Fibroblast of skin of right quadriceps (primary cell): ENCODE measurements at regions not wholly inside any gene's neighbourhood (a gene's known extent, or its start where the extent isn't known, plus 50 kb on each side); places are given as distances from the start of the nearest gene placed in this dataset.
A peak's percentile ranks its signal among the peaks of the same experiment; 100 is the strongest.
"Not testable (repeated sequence)": the region's sequence is repeated elsewhere in the genome, so short reads cannot be mapped to it uniquely, and the experiment has no call there.

Source experiments
- DNase-seq: peaks from one replicate; pipeline ENCODE4 v3.0.0-alpha.2; 2013

GRCh38 chr3:174462916-174463315 lies 396.2 kb upstream of the NAALADL2 start:
- no peak for DNase-seq

GRCh38 chr3:174465177-174465576 lies 394.0 kb upstream of the NAALADL2 start:
- no peak for DNase-seq

DNA sequence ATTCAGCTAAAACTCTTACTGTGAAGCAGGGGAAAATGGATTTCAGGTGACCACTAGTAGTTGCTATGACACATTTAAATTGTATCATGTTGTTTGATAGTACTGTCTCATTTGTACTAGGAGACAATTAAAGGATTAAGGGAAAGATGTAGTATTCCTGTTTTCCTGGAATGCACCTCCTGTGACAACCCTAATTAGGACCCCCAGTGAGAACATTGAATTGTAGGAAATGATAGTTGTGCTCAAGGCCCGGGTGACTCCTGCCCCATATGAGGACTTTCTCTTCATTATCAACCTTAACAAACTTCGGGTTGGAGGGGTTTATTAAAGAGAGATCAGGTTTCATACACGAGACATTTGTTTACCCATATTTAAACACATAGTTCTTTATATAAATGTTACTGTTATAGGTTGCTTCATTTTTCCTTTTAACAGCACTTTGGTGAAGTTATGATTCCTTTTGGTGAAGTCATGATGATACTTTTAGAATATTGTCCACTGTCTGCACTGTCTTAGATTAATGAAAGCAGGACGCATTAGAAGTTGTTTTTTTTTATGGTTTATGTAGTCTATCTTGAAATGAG lies 392.6 kb upstream of the NAALADL2 start:
- DNase-seq: no peak

- no peak for DNase-seq
Observed at GRCh38 chr3:174477491-174477890, 381.6 kb upstream of the NAALADL2 start.

- DNase-seq: no peak
Observed at GRCh38 chr3:174480767-174481166, 378.4 kb upstream of the NAALADL2 start.

- no peak for DNase-seq
Observed at GRCh38 chr3:174482541-174482940, 376.6 kb upstream of the NAALADL2 start.

GRCh38 chr3:174483254-174483653 lies 375.9 kb upstream of the NAALADL2 start:
- DNase-seq: no peak

DNA sequence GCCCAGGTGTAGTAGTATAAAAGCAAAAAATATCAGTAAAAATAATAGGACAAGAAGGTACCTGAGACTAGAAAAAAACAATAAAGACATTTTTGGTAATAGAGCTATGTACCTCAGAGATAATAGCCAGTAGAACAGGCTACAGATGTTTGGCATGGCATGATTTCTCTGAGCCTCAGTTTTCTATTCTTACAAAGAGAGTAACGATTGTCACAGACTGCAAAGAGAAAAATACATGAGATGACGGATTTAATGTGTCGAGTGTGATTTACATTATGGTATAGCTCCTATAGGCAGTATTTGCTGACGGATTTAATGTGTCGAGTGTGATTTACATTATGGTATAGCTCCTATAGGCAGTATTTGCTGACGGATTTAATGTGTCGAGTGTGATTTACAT lies 375.3 kb upstream of the NAALADL2 start:
- DNase-seq: not testable (repeated sequence)

GRCh38 chr3:174488527-174488926 lies 370.6 kb upstream of the NAALADL2 start:
- peak; percentile 48 for DNase-seq

DNA sequence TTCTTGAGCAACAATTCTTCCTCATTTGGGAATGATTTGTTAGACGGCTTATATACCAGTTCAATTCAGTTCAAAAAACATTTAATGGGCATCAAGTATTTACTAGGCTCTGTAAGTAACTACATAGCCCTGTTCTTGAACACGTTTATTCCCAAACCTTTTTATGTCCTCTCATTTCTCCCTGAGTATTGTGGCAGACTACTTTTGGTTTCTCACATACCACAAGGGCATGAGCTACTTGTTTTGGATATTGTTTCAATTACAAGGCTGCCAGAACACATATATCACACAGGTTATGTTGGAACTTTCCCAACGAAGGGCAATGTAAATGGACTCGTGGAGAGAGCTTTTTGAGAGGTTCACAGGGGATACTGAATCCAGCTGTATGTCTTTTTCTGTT lies 363.8 kb upstream of the NAALADL2 start:
- peak; percentile 79 for DNase-seq

DNA sequence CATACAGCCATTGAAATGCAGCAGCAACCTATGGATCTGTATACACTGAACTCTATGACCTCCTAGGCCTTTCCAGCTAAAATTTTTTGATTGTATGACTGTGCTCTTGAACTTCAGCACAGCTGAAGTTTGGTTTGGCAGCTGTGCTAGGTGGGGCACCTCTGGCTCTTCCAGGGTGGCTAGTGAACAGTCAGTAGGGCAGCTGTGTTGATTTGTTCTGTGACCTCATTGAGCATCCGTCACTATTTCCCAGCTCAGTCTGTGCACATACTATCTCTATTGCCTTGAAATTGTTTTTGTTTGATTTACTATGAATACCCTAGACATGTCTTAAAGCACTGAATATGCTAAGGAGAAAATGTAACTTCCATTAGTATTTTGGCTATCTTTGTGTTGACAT lies 363.2 kb upstream of the NAALADL2 start:
- DNase-seq: peak; percentile 2

GRCh38 chr3:174498638-174499037 lies 360.5 kb upstream of the NAALADL2 start:
- DNase-seq: peak; percentile 72

- no peak for DNase-seq
Observed at GRCh38 chr3:174505266-174505665, 353.9 kb upstream of the NAALADL2 start.

GRCh38 chr3:174524203-174524602 lies 334.9 kb upstream of the NAALADL2 start:
- no peak for DNase-seq

- no peak for DNase-seq
Observed at GRCh38 chr3:174529298-174529697, 329.8 kb upstream of the NAALADL2 start.

- DNase-seq: no peak
Observed at GRCh38 chr3:174531262-174531982, 327.7 kb upstream of the NAALADL2 start.

DNA sequence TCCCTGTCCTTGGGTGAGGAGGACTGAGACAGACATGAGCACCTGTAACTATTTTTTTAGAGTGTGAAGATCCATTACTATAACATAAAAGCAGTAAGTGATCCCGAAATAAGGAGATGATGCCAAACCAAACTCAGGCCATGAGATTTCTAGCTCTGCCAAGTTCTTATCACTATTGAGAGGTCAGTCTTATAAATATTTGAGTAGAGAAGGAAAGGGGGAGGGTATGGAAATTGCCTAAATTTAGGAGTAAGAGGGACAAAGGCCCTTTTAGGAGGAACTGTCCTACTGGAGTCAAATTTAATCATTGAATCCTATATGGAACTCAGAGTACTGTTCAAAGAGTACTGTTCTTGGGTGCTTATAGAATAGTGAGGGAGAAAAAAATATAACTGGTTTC lies 326.9 kb upstream of the NAALADL2 start:
- no peak for DNase-seq

- DNase-seq: no peak
Observed at GRCh38 chr3:174532776-174533175, 326.4 kb upstream of the NAALADL2 start.

DNA sequence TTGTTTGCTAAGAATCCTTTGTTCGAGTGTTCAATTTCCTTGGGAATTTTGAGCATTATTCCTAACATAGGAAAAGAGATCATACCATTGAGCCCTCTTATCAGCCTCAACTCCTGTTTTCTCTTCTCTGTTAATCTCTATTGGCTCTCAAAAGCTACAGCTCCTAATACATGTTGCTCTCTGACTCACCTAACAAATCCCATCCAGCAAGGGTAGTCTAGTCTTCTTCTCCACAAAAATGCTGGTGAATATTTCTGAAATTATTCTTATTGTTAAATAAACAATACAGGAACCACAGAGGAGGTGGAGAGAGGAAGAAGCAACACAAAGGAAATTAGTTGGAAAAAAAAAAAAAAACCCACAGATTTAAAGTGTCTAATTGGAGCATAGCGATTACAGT lies 325.8 kb upstream of the NAALADL2 start:
- peak; percentile 77 for DNase-seq

- no peak for DNase-seq
Observed at GRCh38 chr3:174536319-174536718, 322.8 kb upstream of the NAALADL2 start.

GRCh38 chr3:174538151-174538550 lies 321.0 kb upstream of the NAALADL2 start:
- no peak for DNase-seq

DNA sequence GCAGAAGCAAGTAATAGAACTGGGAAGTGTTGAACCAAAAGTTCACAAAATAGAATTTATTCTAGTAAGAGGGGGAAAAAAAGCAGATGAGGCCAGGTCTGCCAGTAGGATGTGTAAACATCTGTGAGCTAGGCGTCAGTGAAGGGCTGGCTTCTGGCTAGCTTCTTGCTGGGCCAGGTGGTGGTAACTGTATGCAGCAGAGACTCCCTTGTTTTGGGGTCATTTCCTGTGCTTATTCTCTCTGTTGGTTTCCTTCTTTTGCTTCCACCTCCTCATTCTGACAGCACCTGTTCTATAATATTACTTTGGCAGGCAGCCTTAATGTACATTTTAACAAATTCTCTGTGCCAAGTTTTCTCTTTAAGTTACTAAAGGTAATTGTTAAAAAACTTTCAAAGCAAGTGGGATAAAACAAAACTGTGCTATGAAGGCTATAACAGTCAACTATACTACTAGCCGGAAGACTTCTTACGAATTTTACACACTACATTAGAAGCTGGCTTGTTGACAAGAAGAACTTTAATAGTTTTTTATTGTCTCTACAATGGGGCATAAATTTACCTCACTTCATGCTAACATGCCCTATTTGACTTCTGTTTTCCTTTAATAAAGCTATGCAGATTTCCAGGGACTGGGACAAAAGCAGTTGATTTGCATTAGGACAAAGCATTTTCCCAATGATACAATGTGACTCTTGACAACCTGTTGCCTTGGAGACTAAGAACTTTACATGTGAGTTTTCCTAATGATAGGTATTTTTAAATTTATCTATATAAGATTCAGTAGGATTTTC lies 318.8 kb upstream of the NAALADL2 start:
- DNase-seq: no peak

DNA sequence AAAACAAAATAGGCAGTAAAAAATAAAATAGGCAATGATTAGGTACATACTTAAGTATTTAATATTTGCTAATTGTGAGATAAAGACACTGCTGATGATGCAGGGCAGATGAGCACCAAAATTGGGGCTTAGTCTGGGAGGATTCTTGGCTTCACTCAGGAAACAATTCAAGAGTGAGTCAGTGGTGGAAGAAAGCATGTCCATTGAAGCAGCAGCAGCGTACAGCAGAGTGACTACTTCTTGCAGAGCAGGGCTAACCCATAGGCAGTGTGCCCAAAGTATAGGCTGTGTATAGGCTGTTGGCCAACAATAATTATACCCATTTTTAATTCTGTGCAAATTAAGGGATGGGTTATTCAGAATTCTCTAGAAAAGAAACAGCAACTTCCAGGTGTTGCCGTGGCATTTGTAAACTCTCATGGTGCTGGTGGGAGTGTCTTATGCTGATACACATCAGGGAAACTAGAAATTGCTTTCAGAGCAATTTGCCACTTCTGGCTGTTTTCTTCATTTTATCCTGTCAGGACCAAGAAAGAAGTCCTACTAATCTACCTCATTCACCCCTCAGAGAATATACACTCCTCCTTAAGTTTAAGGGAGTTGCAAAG lies 317.3 kb upstream of the NAALADL2 start:
- DNase-seq: peak; percentile 41
